ENCODE measurements at regions not wholly inside any gene's neighbourhood (a gene's known extent, or its start where the extent isn't known, plus 50 kb on each side); places are given as distances from the start of the nearest gene placed in this dataset.
"Not testable (repeated sequence)": the region's sequence is repeated elsewhere in the genome, so short reads cannot be mapped to it uniquely, and the experiment has no call there.

DNA sequence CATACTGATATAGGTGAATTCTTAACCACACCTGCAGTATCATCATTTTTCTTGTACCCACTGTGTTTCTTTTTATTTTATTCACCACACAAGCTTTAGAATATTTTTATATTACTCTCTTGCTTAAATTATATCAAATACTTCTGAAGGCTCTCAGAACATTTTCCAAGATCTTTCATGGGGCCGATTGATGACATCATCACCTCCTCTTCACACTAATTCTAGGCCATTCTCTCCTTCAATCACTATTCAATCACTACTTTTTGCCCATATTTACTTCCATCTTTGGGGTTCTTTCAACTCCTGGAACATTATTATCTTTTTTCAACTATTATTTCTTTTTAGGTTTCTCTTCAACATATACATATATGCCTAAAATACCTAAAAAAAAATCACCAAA, 1438.8 kb upstream of the ALCAM start:
- no peak for DNase-seq

- no peak for DNase-seq
Measured at GRCh38 chr3:103937094-103937493, 1429.6 kb upstream of the ALCAM start.

DNA sequence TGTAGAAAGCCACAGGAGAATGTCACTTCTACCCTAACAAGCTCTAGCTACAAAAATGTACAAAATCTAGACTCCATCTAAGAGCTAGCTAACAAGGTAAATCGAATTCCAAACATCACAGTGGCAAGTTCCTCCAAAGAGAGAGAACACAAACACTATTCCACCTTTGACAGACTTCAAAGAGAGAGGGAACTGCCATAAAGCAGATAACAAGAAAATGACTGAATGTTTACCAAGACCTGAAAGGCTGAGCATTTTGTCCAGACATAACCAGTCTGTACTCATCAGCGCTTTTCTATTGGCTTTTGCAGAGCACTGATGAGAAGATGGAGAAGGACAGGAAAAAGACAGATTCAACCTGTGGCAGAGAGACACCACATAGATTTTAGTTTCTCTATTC, 1419.6 kb upstream of the ALCAM start:
- DNase-seq: no peak

DNA sequence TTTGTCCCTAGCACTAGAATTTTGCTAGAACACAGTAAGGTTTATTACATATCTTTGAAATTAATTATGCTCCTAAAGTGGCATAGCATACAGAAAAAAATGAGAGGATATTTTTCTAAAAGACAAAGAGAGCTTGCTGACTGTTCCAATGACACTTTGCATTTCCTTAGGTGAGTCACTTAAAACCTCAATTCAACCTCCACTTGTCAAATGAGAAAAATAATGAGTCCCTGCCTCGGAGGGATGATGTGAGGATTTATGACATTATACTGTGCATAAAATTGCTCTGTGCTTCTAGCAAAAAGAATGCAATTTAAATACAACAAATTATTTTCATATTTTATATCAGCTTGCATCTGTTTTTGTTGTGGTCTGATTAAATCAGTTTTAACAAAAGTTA, 1417.0 kb upstream of the ALCAM start:
- no peak for DNase-seq

DNA sequence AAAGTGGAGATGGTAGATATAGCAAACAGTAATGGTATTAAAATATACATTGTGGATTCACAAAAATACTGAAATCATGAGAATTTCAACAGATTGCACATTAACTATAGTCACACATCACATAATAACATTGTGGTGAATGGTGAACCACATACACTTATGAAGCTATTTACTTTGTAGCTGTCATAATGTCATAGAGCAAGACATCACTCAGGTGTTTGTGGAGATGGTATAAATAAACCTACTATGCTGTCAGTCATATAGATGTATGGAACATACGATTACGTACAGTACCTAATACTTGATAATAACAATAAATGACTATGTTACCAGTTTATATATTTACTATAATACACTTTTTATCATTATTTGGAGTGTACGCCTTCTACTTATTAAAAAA, 1416.0 kb upstream of the ALCAM start:
- DNase-seq: no peak

- no peak for DNase-seq
Measured at GRCh38 chr3:103953796-103954195, 1412.9 kb upstream of the ALCAM start.

DNA sequence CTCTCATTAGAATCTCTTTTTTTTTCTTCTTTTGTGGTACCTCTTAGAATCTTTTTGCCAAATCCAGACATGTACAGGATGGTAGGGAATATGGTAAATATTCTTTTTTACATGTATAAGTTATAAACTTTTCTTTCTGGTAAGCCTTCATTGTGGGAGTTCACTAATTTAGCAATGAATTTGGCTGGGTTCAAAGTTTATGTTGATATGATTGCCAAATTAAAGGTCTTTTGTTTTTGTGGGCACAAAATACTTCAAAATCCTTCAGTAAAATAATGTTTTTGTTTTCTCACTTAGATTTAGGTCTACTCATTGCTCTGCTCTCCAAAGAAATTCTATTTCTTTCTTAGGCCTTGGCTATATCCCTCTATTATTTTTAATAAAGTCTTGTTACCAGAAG, 1405.9 kb upstream of the ALCAM start:
- no peak for DNase-seq

DNA sequence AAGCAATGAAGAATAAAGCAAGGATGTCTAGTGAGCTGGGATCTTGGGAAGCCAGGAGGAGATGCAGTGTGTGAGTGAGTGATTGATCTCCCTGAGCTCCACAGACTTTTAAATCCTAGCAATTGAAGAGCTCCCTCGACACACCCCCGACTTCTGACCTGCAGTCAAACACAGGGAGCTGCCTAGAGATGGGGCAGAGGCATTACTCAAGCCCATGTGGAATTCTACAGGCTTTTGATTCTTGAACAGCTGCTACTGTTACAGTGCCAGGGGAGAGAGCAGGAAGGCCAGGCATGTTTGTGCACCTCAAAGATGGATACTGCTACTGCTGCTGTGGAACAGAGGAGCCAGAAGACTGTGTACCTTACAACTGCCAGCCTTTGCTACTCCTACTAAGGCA, 1403.1 kb upstream of the ALCAM start:
- no peak for DNase-seq

DNA sequence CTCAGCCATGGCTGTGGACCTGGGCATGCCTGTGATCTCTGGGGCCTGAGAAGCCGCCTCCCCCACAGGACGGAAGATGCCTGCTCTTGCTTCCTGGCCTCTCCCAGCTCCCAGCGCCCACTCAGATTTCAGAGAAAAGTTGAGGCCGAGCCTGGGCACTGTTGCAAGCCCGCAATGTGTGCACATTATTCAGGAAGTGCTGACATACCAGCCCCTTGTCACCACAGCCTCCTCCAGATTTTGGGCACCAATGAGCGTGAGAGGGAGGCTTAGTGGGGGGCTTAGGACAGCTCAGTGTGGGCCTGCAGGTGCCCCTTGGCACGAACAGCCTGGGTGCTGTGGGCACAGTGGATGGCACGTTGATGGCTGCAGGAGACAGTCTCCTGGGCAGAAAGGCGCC, 1400.9 kb upstream of the ALCAM start:
- no peak for DNase-seq

GRCh38 chr3:103966749-103967148, 1400.0 kb upstream of the ALCAM start:
- no peak for DNase-seq

DNA sequence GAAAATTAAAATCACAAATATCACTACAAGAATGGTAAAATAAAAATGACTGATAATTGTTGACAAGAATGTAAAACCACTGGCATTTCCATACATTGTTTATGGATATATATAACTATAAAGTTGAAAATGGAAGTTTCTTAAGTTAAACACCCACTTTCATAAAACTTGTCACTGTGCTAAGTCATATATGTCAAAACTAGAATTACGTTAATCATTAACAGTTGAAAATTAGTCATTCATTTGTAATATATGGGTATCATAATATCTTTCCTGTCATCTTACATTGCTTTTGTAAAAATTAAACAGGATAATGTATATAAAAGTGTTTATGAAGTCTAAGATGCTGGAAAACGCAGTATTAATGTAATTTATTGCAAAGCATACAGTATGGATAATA, 1398.6 kb upstream of the ALCAM start:
- no peak for DNase-seq

- no peak for DNase-seq
Measured at GRCh38 chr3:103968751-103969150, 1398.0 kb upstream of the ALCAM start.

GRCh38 chr3:103976931-103977339, 1389.8 kb upstream of the ALCAM start:
- no peak for DNase-seq

DNA sequence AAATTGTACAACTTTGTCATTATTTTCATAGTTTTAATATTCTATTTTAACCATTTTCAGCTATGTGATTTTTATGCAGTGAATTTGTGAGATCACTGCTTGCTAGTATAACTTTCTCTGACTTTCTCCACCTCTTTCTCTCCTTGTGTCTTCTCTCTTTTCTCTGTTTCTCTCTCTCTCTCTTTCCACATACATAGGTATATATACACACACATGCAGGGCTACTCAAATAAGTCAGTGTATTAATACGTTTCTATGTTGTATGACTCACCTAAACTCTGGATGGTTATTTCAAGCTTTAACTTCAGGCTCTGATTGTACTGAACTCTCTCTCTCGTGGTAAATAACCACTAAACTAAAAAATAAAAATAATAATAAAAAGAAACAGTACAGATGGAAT, 1389.3 kb upstream of the ALCAM start:
- no peak for DNase-seq

DNA sequence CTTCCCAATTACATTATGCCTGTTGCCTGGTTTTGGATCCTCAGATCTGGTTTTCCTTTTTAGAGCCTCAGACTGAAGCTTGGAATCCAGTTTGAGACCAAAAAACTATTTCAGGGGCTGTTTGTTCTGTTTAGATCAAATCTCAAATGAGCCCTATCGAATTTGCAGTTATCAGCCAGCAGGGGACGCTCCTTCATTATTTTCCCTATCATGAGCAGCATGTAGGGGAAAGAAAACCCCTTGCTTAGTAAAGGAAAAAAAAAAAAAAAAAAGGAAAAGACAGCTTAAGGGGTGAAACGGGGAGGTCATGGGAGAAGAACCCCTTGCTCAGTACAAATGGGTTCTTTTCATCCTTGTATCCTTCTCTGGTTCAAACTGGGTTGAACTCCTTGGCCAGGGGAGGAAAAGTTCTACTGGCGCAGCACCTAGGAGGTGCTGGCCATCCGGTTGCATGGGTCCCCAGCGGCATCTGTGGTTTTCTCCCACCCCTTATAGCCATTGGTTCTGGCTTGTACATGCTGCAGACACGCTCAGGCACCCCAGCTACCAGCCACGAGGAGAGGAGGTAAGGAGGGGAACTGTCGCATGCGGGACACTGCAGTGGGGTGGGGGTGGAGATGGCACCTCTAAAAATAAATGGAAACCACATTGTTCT, 1375.1 kb upstream of the ALCAM start:
- DNase-seq: no peak

DNA sequence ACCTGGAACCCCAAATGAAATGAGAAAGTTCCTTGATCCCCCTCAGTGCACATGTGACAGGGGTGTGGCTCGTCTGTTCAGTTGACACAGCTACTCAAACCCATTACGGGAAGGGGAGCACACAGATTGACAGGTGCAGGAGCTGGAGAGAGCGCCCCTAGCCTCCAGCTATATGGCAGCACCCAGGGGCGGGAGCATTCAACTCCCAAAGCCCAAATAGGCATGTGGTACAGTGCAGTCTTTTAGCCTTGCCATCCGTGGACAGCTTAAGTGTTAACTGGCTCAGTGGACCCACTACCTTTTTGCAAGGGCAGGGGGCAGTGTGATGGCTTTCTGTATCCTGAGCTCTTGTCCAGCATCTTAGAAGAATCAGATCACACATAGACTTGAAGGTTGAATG, 1374.2 kb upstream of the ALCAM start:
- no peak for DNase-seq

DNA sequence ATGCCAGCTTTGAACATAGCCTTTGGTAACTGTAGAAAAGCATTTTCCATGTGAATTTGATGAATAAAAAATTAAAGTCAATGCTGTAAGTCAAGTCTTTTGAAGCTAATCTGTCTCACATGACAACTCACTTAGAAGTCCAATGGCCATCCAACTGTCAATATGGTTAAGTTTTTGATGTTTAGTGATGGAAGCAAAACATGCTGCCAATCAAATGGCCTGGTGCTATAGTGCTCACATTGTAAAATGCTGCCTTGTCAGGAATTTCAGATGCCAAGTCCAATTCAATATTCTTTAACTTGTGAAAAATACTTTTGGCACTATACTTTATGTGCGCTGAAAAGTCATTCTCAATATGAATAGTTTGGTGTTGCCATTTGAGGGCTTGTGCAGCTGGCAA, 1361.8 kb upstream of the ALCAM start:
- no peak for DNase-seq

DNA sequence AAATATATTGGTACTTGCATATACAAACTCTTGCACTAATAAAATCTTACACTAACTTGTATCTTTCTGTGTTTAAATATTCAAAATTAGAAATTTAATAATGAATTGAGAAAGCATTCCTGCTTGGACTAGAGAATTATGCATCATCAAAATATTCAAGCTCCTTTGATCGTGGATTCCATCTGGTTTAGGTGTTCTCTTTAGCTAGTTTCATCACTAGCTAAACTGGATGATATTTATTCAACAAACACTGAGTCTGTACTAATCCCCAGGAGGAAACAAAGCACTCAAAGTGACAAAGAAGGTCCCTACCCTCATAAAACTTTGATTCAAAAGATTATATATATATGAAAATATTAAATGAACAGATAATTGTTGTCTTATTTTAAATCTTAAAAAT, 1360.9 kb upstream of the ALCAM start:
- DNase-seq: no peak

DNA sequence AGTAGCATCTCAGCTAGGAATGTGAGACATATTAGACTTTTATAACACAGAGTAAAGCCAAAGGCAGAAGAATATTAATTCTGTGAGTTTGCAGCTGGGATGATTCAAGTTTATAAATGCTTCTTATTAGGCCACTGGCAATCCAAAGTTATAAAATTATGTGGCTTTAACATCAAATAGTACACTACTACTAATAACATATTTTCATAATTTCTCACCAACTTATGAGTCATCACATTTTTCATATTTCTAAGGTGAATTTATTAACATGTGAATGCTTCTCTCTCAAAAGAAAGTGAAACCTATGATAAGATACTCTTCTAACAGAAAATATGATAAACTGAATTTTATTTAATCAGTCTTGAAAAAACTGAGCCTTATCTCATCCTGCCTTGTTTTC, 1348.2 kb upstream of the ALCAM start:
- DNase-seq: no peak

DNA sequence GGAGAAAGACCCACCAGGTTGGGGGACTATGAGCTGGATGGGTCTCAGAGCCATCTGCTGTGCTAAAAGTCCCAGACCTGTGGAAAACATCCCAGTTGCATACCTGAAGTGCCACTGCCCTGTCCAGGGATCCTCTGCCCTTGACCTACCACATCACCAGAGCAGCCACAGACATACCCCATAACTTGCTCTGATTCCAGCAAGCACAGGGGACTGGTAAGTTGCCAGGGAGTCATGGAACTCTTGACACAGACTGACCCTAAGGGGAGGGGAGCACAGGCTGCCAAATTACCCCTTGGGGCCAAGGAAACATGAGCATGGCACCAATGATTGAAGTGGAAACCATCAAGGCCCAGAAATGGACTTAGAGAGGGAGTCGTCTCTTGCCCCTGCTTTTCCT, 1335.1 kb upstream of the ALCAM start:
- no peak for DNase-seq

GRCh38 chr3:104032283-104032682, 1334.4 kb upstream of the ALCAM start:
- no peak for DNase-seq

- DNase-seq: no peak
Measured at GRCh38 chr3:104040896-104041295, 1325.8 kb upstream of the ALCAM start.

GRCh38 chr3:104043001-104043543, 1323.6 kb upstream of the ALCAM start:
- DNase-seq: not testable (repeated sequence)

DNA sequence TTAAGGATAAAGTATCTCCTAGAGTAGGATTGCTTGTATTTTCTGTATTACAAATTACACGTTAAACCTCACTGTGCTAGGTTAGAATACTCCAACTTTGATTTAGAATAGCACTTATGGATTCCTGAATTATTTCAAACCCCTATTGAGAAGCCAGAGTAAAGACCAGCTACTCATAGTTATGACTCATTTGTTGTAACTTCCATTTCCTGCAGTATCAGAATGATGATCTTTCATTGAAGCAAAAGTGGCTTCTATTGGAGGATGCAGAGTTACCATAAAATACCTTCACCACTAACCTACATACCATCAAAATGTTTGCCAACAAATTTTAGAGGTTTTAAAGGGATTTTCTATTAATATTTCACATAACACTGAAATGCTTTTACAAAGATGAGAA, 1322.7 kb upstream of the ALCAM start:
- no peak for DNase-seq

DNA sequence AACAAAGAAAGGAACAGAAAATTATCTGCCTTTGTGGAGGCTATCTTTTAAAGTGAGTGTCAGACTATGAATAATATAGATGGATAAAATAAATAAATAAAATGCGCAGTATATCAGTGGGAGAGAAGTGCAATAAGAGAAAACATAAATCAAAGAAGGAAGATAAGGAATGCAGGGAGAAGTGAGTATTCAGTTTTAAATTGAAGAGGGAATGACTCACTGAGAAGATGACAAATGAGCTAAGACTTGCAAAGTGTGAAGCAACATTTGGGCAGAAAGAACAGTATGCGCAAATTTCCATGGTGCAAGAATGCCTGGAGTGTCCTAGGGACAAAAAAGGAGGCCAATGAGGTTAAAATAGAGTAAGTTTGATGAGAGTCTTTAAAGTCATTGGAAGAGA, 1300.1 kb upstream of the ALCAM start:
- no peak for DNase-seq

DNA sequence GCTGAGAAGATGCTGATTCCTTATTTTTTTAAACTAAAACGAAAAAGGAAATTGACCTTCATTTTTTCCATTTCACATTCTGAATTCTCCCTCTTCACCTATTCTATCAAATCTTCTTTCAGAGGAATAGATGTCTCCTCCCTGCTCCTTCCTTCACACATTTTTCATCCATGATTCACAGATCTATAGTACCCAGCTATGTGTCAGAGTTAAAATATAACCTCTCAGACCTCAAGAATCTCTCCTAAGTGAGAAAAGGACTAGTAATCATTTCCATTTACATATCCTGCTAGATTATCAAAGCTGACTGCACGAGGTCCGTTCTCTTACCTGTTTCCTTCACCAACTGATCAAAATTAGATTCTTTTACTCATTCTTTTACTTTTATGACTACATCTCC, 1297.6 kb upstream of the ALCAM start:
- no peak for DNase-seq

Measured in activated effector memory CD4-positive, alpha-beta T cell treated with Interleukin-2 at 50 U/mL for 16 hours (primary cell).